ENCODE measurements at regions not wholly inside any gene's neighbourhood (a gene's known extent, or its start where the extent isn't known, plus 50 kb on each side); places are given as distances from the start of the nearest gene placed in this dataset.

DNA sequence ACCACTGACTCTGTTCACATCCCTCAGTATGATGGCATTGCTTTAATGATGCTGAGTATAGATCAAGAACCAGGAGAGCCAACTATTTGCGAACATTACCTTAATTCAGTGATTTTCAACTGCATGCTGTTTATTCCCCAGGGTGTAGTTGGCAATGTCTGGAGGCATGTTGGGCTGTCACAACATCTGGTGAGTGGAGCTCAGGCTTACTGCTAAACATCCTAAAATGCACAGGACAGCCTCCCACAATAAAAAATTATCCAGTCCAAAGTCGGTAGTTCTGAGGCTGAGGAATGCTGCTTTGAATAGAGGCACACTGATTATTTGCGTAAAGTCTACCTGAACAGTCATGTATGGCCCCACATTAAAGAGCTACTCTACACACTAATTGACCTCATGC lies 94.8 kb upstream of the OPRM1 start:
- no peak for TF ChIP-seq POLR2AphosphoS5 (IDR thresholded peaks at IDR 0.05)
- TF ChIP-seq, protein P1, sequence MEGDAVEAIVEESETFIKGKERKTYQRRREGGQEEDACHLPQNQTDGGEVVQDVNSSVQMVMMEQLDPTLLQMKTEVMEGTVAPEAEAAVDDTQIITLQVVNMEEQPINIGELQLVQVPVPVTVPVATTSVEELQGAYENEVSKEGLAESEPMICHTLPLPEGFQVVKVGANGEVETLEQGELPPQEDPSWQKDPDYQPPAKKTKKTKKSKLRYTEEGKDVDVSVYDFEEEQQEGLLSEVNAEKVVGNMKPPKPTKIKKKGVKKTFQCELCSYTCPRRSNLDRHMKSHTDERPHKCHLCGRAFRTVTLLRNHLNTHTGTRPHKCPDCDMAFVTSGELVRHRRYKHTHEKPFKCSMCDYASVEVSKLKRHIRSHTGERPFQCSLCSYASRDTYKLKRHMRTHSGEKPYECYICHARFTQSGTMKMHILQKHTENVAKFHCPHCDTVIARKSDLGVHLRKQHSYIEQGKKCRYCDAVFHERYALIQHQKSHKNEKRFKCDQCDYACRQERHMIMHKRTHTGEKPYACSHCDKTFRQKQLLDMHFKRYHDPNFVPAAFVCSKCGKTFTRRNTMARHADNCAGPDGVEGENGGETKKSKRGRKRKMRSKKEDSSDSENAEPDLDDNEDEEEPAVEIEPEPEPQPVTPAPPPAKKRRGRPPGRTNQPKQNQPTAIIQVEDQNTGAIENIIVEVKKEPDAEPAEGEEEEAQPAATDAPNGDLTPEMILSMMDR (IDR thresholded peaks at IDR 0.05), result no peak
- no peak for TF ChIP-seq POLR2A (IDR thresholded peaks at IDR 0.05)
- intact Hi-C loops (cut with DNase I; ENCODE audit: low total_unique reads), result no loop called here

DNA sequence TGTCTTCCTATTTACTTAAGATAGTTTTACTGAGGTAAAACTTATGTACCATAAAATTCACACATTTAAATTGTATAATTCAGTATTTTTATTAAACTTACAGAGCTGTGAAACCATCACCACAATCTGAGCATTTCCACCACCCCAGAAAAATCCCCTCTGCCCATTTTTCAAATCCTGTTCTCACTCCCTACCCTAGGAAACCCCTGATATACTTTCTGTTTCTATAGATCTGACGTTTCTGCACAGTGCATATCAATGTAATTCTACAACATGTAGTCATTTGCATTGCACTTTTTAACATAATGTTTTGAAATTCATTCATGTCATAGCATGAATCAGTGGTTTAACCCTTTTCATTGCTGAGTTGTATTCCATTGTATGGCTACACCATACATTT lies 96.7 kb upstream of the OPRM1 start:
- H3K9me3 ChIP-seq, result no peaks in the 10 kb centered on the region
- H3K4me3 ChIP-seq, result no peak overlapping the region
- no peaks in the 10 kb centered on the region for H3K36me3 ChIP-seq
- no peak for DNase-seq (ENCODE audit: low spot score in 2 of 2)
- intact Hi-C loops (cut with DNase I; ENCODE audit: low total_unique reads), result no loop called here
- H3K27me3 ChIP-seq, result no peaks in the 10 kb centered on the region
- TF ChIP-seq POLR2AphosphoS5 (IDR thresholded peaks at IDR 0.05), result no peak
- TF ChIP-seq, protein P1 (IDR thresholded peaks at IDR 0.05), result no peak
- TF ChIP-seq POLR2A (IDR thresholded peaks at IDR 0.05), result no peak
- H3K4me1 ChIP-seq, result no peaks in the 10 kb centered on the region
- no peak overlapping the region for H3K27ac ChIP-seq

More for the DNA sequence above, 94.8 kb upstream of the OPRM1 start:
- H3K27me3 ChIP-seq, result no peaks in the 10 kb centered on the region
- DNase-seq (ENCODE audit: low spot score in 2 of 2), result no peak
- H3K4me1 ChIP-seq, result no peaks in the 10 kb centered on the region
- H3K27ac ChIP-seq, result no peak overlapping the region
- H3K9me3 ChIP-seq, result no peaks in the 10 kb centered on the region
- H3K4me3 ChIP-seq, result no peak overlapping the region
- H3K36me3 ChIP-seq, result no peaks in the 10 kb centered on the region

DNA sequence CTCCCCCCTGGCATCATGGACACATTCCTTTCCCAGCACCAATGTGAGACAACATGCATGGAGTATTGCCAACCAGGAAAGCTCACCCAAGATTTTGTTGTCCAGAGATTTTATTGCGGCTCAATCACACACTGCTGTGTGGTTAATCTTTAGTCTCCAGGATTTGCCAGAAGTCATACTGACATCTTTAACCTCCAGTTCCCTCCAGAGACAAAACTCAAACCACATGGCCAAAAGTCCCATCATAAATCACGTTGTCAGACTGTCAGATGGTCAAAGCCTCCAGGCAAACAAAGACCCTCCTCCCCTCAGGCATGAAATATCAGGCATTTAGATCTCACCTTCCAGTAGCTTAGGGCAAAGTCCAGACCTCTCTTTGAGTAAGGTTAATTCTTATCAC lies 97.3 kb upstream of the OPRM1 start:
- Histone ChIP-seq H3K36me3 (no peaks in the 10 kb centered on the region), H3K27ac (no peak overlapping the region), H3K9me3 (no peaks in the 10 kb centered on the region), H3K27me3 (no peaks in the 10 kb centered on the region), H3K4me1 (no peaks in the 10 kb centered on the region), H3K4me3 (no peak overlapping the region)
- TF ChIP-seq, protein P1 (IDR thresholded peaks at IDR 0.05), result no peak
- TF ChIP-seq POLR2AphosphoS5 (IDR thresholded peaks at IDR 0.05), result no peak
- no peak for TF ChIP-seq POLR2A (IDR thresholded peaks at IDR 0.05)
- no peak for DNase-seq (ENCODE audit: low spot score in 2 of 2)
- intact Hi-C loops (cut with DNase I; ENCODE audit: low total_unique reads), result no loop called here

DNA sequence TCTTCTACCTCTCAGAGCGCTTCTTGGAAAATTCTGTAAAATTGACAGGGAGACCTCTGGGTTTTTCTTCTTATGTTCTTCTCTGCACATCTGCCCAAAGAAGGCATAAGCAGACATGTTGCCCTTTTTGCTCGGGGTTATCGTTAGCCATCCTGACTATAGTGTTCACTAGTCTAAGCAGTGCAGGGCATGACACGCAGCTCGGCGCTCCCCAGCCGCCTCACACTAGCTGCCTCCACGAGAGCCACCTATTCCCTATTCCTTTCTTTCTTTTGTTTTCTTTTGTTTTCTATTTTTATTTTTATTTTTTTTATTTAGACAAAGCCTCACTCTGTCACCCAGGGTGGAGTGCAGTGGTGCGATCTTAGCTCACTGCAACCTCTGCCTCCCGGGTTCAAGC lies 100.2 kb upstream of the OPRM1 start:
- intact Hi-C loops (cut with DNase I; ENCODE audit: low total_unique reads), result no loop called here
- no peak for DNase-seq (ENCODE audit: low spot score in 2 of 2)
- Histone ChIP-seq H3K4me3 (no peak overlapping the region), H3K4me1 (no peaks in the 10 kb centered on the region), H3K27me3 (no peaks in the 10 kb centered on the region), H3K9me3 (peaks cover 0 to 8% of the 10 kb centered on the region in 2 donors), H3K36me3 (no peaks in the 10 kb centered on the region), H3K27ac (no peak overlapping the region)
- TF ChIP-seq, protein P1 (IDR thresholded peaks at IDR 0.05), result no peak
- no peak for TF ChIP-seq POLR2AphosphoS5 (IDR thresholded peaks at IDR 0.05)
- no peak for TF ChIP-seq POLR2A (IDR thresholded peaks at IDR 0.05)

DNA sequence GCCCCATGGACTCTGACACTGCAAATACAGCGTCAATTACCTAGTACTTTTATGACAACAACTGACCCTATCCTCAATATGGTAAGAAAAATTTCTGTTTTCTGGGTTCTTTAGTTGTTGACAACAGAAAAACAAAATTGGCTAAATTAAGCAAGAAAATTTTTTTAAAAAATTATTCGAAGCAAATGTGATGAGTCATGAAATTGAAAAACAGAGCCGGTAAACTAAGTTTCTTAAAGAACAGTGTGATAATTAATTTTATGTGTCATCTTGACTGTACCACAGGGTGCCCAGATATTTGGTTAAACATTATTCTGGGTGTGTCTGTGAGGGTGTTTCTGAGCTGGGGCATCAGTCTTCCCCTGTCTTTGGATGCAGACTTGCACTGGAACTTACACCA lies 107.6 kb upstream of the OPRM1 start:
- H3K4me1 ChIP-seq, result no peaks in the 10 kb centered on the region
- intact Hi-C loops (cut with DNase I; ENCODE audit: low total_unique reads), result no loop called here
- no peak overlapping the region for H3K4me3 ChIP-seq
- no peaks in the 10 kb centered on the region for H3K27me3 ChIP-seq
- no peak for DNase-seq (ENCODE audit: low spot score in 2 of 2)
- H3K9me3 ChIP-seq, result peaks cover 0 to 8% of the 10 kb centered on the region in 2 donors
- no peaks in the 10 kb centered on the region for H3K36me3 ChIP-seq
- H3K27ac ChIP-seq, result no peak overlapping the region
- TF ChIP-seq POLR2A (IDR thresholded peaks at IDR 0.05), result no peak
- TF ChIP-seq, protein P1 (IDR thresholded peaks at IDR 0.05), result no peak
- TF ChIP-seq POLR2AphosphoS5 (IDR thresholded peaks at IDR 0.05), result no peak

Measured in breast epithelium (tissue), 4 donors.